ENCODE measurements at regions not wholly inside any gene's neighbourhood (a gene's known extent, or its start where the extent isn't known, plus 50 kb on each side); places are given as distances from the start of the nearest gene placed in this dataset.

DNA sequence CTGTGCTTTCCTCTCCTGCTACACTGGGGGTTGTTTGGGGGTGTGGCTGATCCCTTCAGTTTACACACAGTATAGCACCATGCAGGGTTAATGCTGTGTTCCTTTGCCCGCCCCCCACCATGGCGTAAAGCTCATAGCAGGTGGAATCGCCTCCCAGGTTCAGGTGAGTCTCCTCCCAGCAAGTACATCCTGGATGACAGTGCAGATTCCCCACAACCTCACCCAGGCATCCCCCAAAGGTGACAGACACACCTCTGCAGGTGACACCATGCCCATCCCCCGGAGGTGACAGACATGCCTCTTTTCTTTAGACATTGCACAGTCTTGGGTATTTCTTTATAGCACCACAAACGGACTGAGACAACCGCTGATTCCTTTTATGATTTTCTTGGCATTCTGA, 343.7 kb downstream of the BRD1 start:
- TF ChIP-seq POLR2A (IDR thresholded peaks at IDR 0.05; ENCODE audit: borderline replicate concordance, extremely low read depth, insufficient read depth, insufficient read length) (no peak), POLR2AphosphoS5 (IDR thresholded peaks at IDR 0.05; ENCODE audit: low read depth, low read length) (no peak), ATF3 (IDR thresholded peaks at IDR 0.05) (no peak), EZH2 (IDR thresholded peaks at IDR 0.05) (no peak), ZNF274 (IDR thresholded peaks at IDR 0.05; ENCODE audit: low read depth, low read length) (no peak), SP1 (IDR thresholded peaks at IDR 0.05; ENCODE audit: low read depth) (no peak), EGR1 (IDR thresholded peaks at IDR 0.05; ENCODE audit: low read depth) (no peak), RAD21 (IDR thresholded peaks at IDR 0.05; ENCODE audit: low read depth) (no peak), REST (IDR thresholded peaks at IDR 0.05; ENCODE audit: low read depth) (no peak)
- TF ChIP-seq, protein P1, sequence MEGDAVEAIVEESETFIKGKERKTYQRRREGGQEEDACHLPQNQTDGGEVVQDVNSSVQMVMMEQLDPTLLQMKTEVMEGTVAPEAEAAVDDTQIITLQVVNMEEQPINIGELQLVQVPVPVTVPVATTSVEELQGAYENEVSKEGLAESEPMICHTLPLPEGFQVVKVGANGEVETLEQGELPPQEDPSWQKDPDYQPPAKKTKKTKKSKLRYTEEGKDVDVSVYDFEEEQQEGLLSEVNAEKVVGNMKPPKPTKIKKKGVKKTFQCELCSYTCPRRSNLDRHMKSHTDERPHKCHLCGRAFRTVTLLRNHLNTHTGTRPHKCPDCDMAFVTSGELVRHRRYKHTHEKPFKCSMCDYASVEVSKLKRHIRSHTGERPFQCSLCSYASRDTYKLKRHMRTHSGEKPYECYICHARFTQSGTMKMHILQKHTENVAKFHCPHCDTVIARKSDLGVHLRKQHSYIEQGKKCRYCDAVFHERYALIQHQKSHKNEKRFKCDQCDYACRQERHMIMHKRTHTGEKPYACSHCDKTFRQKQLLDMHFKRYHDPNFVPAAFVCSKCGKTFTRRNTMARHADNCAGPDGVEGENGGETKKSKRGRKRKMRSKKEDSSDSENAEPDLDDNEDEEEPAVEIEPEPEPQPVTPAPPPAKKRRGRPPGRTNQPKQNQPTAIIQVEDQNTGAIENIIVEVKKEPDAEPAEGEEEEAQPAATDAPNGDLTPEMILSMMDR (IDR thresholded peaks at IDR 0.05 in 2 of 3, conservative IDR thresholded peaks at IDR 0.05 in 1 of 3; ENCODE audit: borderline replicate concordance in 1 of 3, insufficient read depth in 1 of 3, low read depth in 2 of 3, low read length in 2 of 3): no peak
- TF ChIP-seq, protein P2, sequence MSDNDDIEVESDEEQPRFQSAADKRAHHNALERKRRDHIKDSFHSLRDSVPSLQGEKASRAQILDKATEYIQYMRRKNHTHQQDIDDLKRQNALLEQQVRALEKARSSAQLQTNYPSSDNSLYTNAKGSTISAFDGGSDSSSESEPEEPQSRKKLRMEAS (IDR thresholded peaks at IDR 0.05): no peak
